IMR-90 (cell line): ENCODE measurements at regions not wholly inside any gene's neighbourhood (a gene's known extent, or its start where the extent isn't known, plus 50 kb on each side); places are given as distances from the start of the nearest gene placed in this dataset.

Experiments used
- ATAC-seq: fragments of 200-7000 bp; cut with Tn5 transposase; 2 replicates; pipeline ENCODE4 v1.9.1; 2020; ENCODE audit warnings: low read depth, mild to moderate bottlenecking, moderate library complexity
- BruUV-seq: library from RNA; stranded (reverse); fragments of 400-500 nt; replicated peaks from 2 replicates; lab custom pipeline; 2021; lab: Mats Ljungman, UMichigan
- CTCF ChIA-PET: fragments of 300-600 bp; formaldehyde crosslinking; extraction: SDS; loops from one replicate; lab custom pipeline; 2021; ENCODE audit warnings: antibody characterized with exemption; lab: Yijun Ruan, JAX
- POLR2A ChIA-PET: fragments of 300-600 bp; sonication (Branson Sonifier 250); formaldehyde crosslinking; loops from one replicate; lab custom pipeline; 2022; ENCODE audit warnings: antibody characterized with exemption; ENCODE audit not compliant: unreplicated experiment; lab: Charles Lee
- DNase-seq: peaks from one replicate; pipeline ENCODE4 v3.0.0; 2013
- H2AFZ ChIP-seq: replicated peaks from 2 replicates; pipeline ENCODE3; 2013; ENCODE audit warnings: low read length, mild to moderate bottlenecking; ENCODE audit not compliant: poor library complexity
- H2AK5ac ChIP-seq: 2 replicates; pipeline ENCODE4 v1.6.1; 2013; ENCODE audit warnings: low read depth, low read length, inconsistent platforms
- H2AK9ac ChIP-seq: replicated peaks from 2 replicates; pipeline ENCODE3; 2013; ENCODE audit warnings: mild to moderate bottlenecking, low read depth, low read length, moderate library complexity; ENCODE audit not compliant: poor library complexity
- H2BK120ac ChIP-seq: 2 replicates; pipeline ENCODE4 v1.6.1; 2013; ENCODE audit warnings: low read depth, low read length, inconsistent platforms
- H2BK15ac ChIP-seq: 3 replicates; pipeline ENCODE4 v1.6.1; 2013; ENCODE audit warnings: low read depth, low read length, inconsistent platforms
- H2BK20ac ChIP-seq: 2 replicates; pipeline ENCODE4 v1.6.1; 2013; ENCODE audit warnings: low read depth, mild to moderate bottlenecking, inconsistent platforms, low read length, moderate library complexity
- H2BK5ac ChIP-seq: 2 replicates; pipeline ENCODE4 v1.6.1; 2013; ENCODE audit warnings: mild to moderate bottlenecking, low read depth, low read length, inconsistent platforms; ENCODE audit not compliant: poor library complexity, severe bottlenecking
- H3K14ac ChIP-seq: replicated peaks from 2 replicates; pipeline ENCODE4 v1.6.1; 2013; ENCODE audit warnings: low read depth, low read length, inconsistent platforms
- H3K18ac ChIP-seq: 2 replicates; pipeline ENCODE4 v1.6.1; 2013; ENCODE audit warnings: low read depth, low read length, control low read depth
- H3K23ac ChIP-seq: 2 replicates; pipeline ENCODE4 v1.6.1; 2013; ENCODE audit warnings: low read depth, low read length, inconsistent platforms
- H3K27ac ChIP-seq: 2 replicates; pipeline ENCODE4 v1.5.1; 2013; ENCODE audit warnings: mild to moderate bottlenecking, control low read depth, low read length; ENCODE audit not compliant: insufficient read depth
- H3K27me3 ChIP-seq: 2 replicates; pipeline ENCODE4 v1.6.1; 2013; ENCODE audit warnings: low read length; ENCODE audit not compliant: control insufficient read depth, insufficient read depth
- H3K36me3 ChIP-seq: 2 replicates; pipeline ENCODE4 v1.6.1; 2013; ENCODE audit warnings: low read length, mixed read lengths; ENCODE audit not compliant: control insufficient read depth, insufficient read depth
- H3K4ac ChIP-seq: 2 replicates; pipeline ENCODE4 v1.6.1; 2013; ENCODE audit warnings: low read depth, low read length, inconsistent platforms
- H3K4me1 ChIP-seq: 2 replicates; pipeline ENCODE4 v1.6.1; 2013; ENCODE audit warnings: low read length, mixed read lengths; ENCODE audit not compliant: control insufficient read depth, insufficient read depth
- H3K4me2 ChIP-seq: 2 replicates; pipeline ENCODE4 v1.6.1; 2013; ENCODE audit warnings: low read depth, mild to moderate bottlenecking, control low read depth, low read length, moderate library complexity
- H3K4me3 ChIP-seq: 2 replicates; pipeline ENCODE4 v1.5.1; 2013; ENCODE audit warnings: low read depth, mild to moderate bottlenecking, control low read depth, low read length, moderate library complexity; ENCODE audit not compliant: insufficient read depth
- H3K56ac ChIP-seq: 2 replicates; pipeline ENCODE4 v1.6.1; 2013; ENCODE audit warnings: low read length, inconsistent platforms; ENCODE audit not compliant: insufficient read depth; ENCODE audit errors: extremely low read depth
- H3K79me1 ChIP-seq, 2 experiments: 2 replicates each; pipeline ENCODE4 v1.6.1; 2013; ENCODE audit warnings: low read length in 2 of 2, inconsistent platforms in 1 of 2, low read depth in 1 of 2
- H3K9ac ChIP-seq: 2 replicates; pipeline ENCODE4 v1.6.1; 2013; ENCODE audit warnings: low read depth, low read length, control low read depth
- H3K9me1 ChIP-seq: 2 replicates; pipeline ENCODE4 v1.6.1; 2013; ENCODE audit warnings: low read length, inconsistent platforms; ENCODE audit not compliant: insufficient read depth
- H3K9me3 ChIP-seq: 2 replicates; pipeline ENCODE4 v1.6.1; 2013; ENCODE audit warnings: low read length; ENCODE audit not compliant: control insufficient read depth, insufficient read depth
- H4K20me1 ChIP-seq: 2 replicates; pipeline ENCODE4 v1.6.1; 2013; ENCODE audit warnings: low read length, inconsistent platforms; ENCODE audit not compliant: insufficient read depth
- H4K5ac ChIP-seq: 2 replicates; pipeline ENCODE4 v1.6.1; 2013; ENCODE audit warnings: mild to moderate bottlenecking, low read depth, low read length, control low read depth
- H4K8ac ChIP-seq, 2 experiments: 2 replicates each; pipeline ENCODE4 v1.6.1; 2013; ENCODE audit warnings: low read depth in 2 of 2, low read length in 2 of 2, control low read depth in 1 of 2, inconsistent platforms in 1 of 2
- H4K91ac ChIP-seq: 2 replicates; pipeline ENCODE4 v1.6.1; 2013; ENCODE audit warnings: low read depth, low read length, inconsistent platforms; ENCODE audit not compliant: insufficient read depth
- CEBPB ChIP-seq: IDR thresholded peaks from 2 replicates; pipeline ENCODE4 v1.6.1; 2012; ENCODE audit warnings: low read depth, low read length, improper control_type of control experiment
- FOS ChIP-seq: fragments of 150-350 bp; IDR thresholded peaks from 2 replicates; pipeline ENCODE4 v1.6.1; 2016; ENCODE audit warnings: low read depth, low read length
- MXI1 ChIP-seq: IDR thresholded peaks from 2 replicates; pipeline ENCODE4 v1.6.1; 2012; ENCODE audit warnings: low read depth, mild to moderate bottlenecking, low read length, moderate library complexity, borderline replicate concordance
- NFE2L2 ChIP-seq: fragments of 150-350 bp; IDR thresholded peaks from 2 replicates; pipeline ENCODE4 v1.6.1; 2016; ENCODE audit warnings: low read depth, mild to moderate bottlenecking, low read length
- RAD21 ChIP-seq: IDR thresholded peaks from 2 replicates; pipeline ENCODE4 v1.6.1; 2012; ENCODE audit warnings: low read length, improper control_type of control experiment
- RCOR1 ChIP-seq: IDR thresholded peaks from 2 replicates; pipeline ENCODE4 v1.6.1; 2012; ENCODE audit warnings: mild to moderate bottlenecking, low read length, improper control_type of control experiment; ENCODE audit not compliant: insufficient replicate concordance
- RFX5 ChIP-seq: IDR thresholded peaks from 2 replicates; pipeline ENCODE4 v1.8.0; 2012; ENCODE audit warnings: low read depth, mild to moderate bottlenecking, low read length, moderate library complexity
- WGBS, 2 experiments: methylation state at CpG; one replicate each; pipeline versions ENCODE4 v1.1.5 to v1.1.7; 2013; ENCODE audit warnings: missing lambda C conversion rate in 2 of 2; ENCODE audit not compliant: insufficient read length in 1 of 2; ENCODE audit errors: extremely low coverage in 2 of 2; 5-methylcytosine and 5-hydroxymethylcytosine counted together
- dilution Hi-C: fragments of 300-500 bp; cut with HindIII; formaldehyde crosslinking; loops from one replicate; pipeline ENCODE4 v1.14.3; 2018; ENCODE audit warnings: low sequenced_read_pairs; ENCODE audit not compliant: unreplicated experiment
- in situ Hi-C: fragments of 300-500 bp; cut with MboI; formaldehyde crosslinking; loops from 3 replicates; pipeline ENCODE4 v1.14.3; 2019; ENCODE audit warnings: low sequenced_read_pairs, inconsistent platforms, mixed read lengths
- intact Hi-C: fragments of 100-400 bp; cut with micrococcal nuclease; formaldehyde crosslinking; loops from 2 replicates; pipeline ENCODE4 v1.10.0; 2022
- TF ChIP-seq, protein P1 (sequence below): fragments of 150-350 bp; IDR thresholded peaks from 2 replicates; pipeline ENCODE4 v1.6.1; 2017; ENCODE audit warnings: mild to moderate bottlenecking, antibody characterized with exemption, low read length, low read depth

GRCh38 chr11:92276773-92277172, 52.2 kb downstream of the FAT3 start:
- Histone ChIP-seq H2AK9ac (no peak overlapping the region), H3K56ac (no peak overlapping the region), H3K18ac (no peak overlapping the region; the same call in 1 of the 2 replicates), H3K36me3 (no peaks in the 10 kb centered on the region), H3K4me1 (no peaks in the 10 kb centered on the region; the same call in 1 of the 2 replicates), H3K23ac (no peak overlapping the region), H2AK5ac (no peak overlapping the region), H4K5ac (no peak overlapping the region), H2BK20ac (0 out of 2 replicates have a peak overlapping the region, but pooled peaks have one; percentile 28), H2BK120ac (0 out of 2 replicates have a peak overlapping the region, but pooled peaks have one; percentile 32), H2BK5ac (peak overlapping the region; percentile 42), H3K4me2 (no peak overlapping the region), H3K9me1 (0 out of 2 replicates have a peak, but pooled peaks cover 3% of the 10 kb centered on the region), H3K9me3 (no peaks in the 10 kb centered on the region), H4K20me1 (no peaks in the 10 kb centered on the region), H3K27me3 (no peaks in the 10 kb centered on the region), H3K79me1 (no peaks in the 10 kb centered on the region), H4K8ac (no peak overlapping the region), H4K91ac (no peak overlapping the region), H3K4me3 (no peak overlapping the region), H2AFZ (no peak overlapping the region), H3K4ac (no peak overlapping the region; the same call in 1 of the 2 replicates), H3K14ac (no peak overlapping the region), H3K27ac (no peak overlapping the region), H2BK15ac (no peak overlapping the region), H3K9ac (no peak overlapping the region)
- TF ChIP-seq RFX5 (no peak), MXI1 (no peak), NFE2L2 (no peak), RAD21 (no peak), RCOR1 (no peak), FOS (no peak), CEBPB (no peak)
- TF ChIP-seq, protein P1, sequence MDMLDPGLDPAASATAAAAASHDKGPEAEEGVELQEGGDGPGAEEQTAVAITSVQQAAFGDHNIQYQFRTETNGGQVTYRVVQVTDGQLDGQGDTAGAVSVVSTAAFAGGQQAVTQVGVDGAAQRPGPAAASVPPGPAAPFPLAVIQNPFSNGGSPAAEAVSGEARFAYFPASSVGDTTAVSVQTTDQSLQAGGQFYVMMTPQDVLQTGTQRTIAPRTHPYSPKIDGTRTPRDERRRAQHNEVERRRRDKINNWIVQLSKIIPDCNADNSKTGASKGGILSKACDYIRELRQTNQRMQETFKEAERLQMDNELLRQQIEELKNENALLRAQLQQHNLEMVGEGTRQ = no peak
- DNase-seq (peak; percentile 52), ATAC-seq (no peak)
- in situ Hi-C loops (no loop called here), dilution Hi-C loops (no loop called here), intact Hi-C loops (loop anchor here (10.0 kb wide), 1 partner anchor 62 kb away; no protein-coding TSS in a partner anchor)
- no TSS peak for BruUV-seq
- ChIA-PET POLR2A (no interaction called here), CTCF (interaction anchor here (0.6 to 1.1 kb wide), 2 partner anchors 32 to 609 kb away, joined by 3 to 6 read pairs; no protein-coding TSS in a partner anchor)
- whole genome bisulfite sequencing, 2 experiments = 80% methylated on average over 1 of the region's 3 CpGs; no CpG with 5 or more reads in 1 of the 2 experiments
